NB4 (cell line): ENCODE measurements at regions not wholly inside any gene's neighbourhood (a gene's known extent, or its start where the extent isn't known, plus 50 kb on each side); places are given as distances from the start of the nearest gene placed in this dataset.

Source experiments
- MYC ChIP-seq: IDR thresholded peaks from 2 replicates; pipeline ENCODE4 v1.6.1; 2011; ENCODE audit warnings: low read depth, low read length
- TF ChIP-seq, protein P1 (sequence below): IDR thresholded peaks from one replicate; pipeline ENCODE4 v1.5.1; 2012; ENCODE audit warnings: low read depth, low read length

- TF ChIP-seq, protein P1, sequence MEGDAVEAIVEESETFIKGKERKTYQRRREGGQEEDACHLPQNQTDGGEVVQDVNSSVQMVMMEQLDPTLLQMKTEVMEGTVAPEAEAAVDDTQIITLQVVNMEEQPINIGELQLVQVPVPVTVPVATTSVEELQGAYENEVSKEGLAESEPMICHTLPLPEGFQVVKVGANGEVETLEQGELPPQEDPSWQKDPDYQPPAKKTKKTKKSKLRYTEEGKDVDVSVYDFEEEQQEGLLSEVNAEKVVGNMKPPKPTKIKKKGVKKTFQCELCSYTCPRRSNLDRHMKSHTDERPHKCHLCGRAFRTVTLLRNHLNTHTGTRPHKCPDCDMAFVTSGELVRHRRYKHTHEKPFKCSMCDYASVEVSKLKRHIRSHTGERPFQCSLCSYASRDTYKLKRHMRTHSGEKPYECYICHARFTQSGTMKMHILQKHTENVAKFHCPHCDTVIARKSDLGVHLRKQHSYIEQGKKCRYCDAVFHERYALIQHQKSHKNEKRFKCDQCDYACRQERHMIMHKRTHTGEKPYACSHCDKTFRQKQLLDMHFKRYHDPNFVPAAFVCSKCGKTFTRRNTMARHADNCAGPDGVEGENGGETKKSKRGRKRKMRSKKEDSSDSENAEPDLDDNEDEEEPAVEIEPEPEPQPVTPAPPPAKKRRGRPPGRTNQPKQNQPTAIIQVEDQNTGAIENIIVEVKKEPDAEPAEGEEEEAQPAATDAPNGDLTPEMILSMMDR: no peak
- TF ChIP-seq MYC: no peak
These were observed 67.6 kb upstream of the CAV2 start for GRCh38 chr7:116431787-116432526.
